Upper lobe of left lung (tissue), 4 donors: ENCODE measurements at regions not wholly inside any gene's neighbourhood (a gene's known extent, or its start where the extent isn't known, plus 50 kb on each side); places are given as distances from the start of the nearest gene placed in this dataset.

Experiments
- CTCF ChIP-seq, 6 experiments: fragments of 450-650 bp in 4 of 6; fragments of 200-600 bp in 2 of 6; sonication (generic) in 2 of 6; IDR thresholded peaks; one replicate each; pipeline ENCODE4 v1.5.1; 2016 to 2019; ENCODE audit warnings: antibody characterized with exemption in 6 of 6
- POLR2AphosphoS5 ChIP-seq, 2 donors: sonication (generic); formaldehyde crosslinking; IDR thresholded peaks; one replicate each; pipeline ENCODE4 v1.5.1; 2017; ENCODE audit warnings: antibody characterized with exemption in 2 of 2

- TF ChIP-seq CTCF (IDR thresholded peaks at IDR 0.05) (no peak), POLR2AphosphoS5 (IDR thresholded peaks at IDR 0.05) (no peak)
Observed at GRCh38 chr13:91167706-91168385, 179.6 kb upstream of the MIR17HG start.
